IMR-90 (cell line): ENCODE measurements at regions not wholly inside any gene's neighbourhood (a gene's known extent, or its start where the extent isn't known, plus 50 kb on each side); places are given as distances from the start of the nearest gene placed in this dataset.

Experiments used
- ATAC-seq: fragments of 200-7000 bp; cut with Tn5 transposase; 2 replicates; pipeline ENCODE4 v1.9.1; 2020; ENCODE audit warnings: low read depth, mild to moderate bottlenecking, moderate library complexity
- BruUV-seq: library from RNA; stranded (reverse); fragments of 400-500 nt; replicated peaks from 2 replicates; lab custom pipeline; 2021; lab: Mats Ljungman, UMichigan
- CTCF ChIA-PET: fragments of 300-600 bp; formaldehyde crosslinking; extraction: SDS; loops from one replicate; lab custom pipeline; 2021; ENCODE audit warnings: antibody characterized with exemption; lab: Yijun Ruan, JAX
- POLR2A ChIA-PET: fragments of 300-600 bp; sonication (Branson Sonifier 250); formaldehyde crosslinking; loops from one replicate; lab custom pipeline; 2022; ENCODE audit warnings: antibody characterized with exemption; ENCODE audit not compliant: unreplicated experiment; lab: Charles Lee
- DNase-seq: peaks from one replicate; pipeline ENCODE4 v3.0.0; 2013
- H2AFZ ChIP-seq: replicated peaks from 2 replicates; pipeline ENCODE3; 2013; ENCODE audit warnings: low read length, mild to moderate bottlenecking; ENCODE audit not compliant: poor library complexity
- H2AK5ac ChIP-seq: 2 replicates; pipeline ENCODE4 v1.6.1; 2013; ENCODE audit warnings: low read depth, low read length, inconsistent platforms
- H2AK9ac ChIP-seq: replicated peaks from 2 replicates; pipeline ENCODE3; 2013; ENCODE audit warnings: mild to moderate bottlenecking, low read depth, low read length, moderate library complexity; ENCODE audit not compliant: poor library complexity
- H2BK120ac ChIP-seq: 2 replicates; pipeline ENCODE4 v1.6.1; 2013; ENCODE audit warnings: low read depth, low read length, inconsistent platforms
- H2BK15ac ChIP-seq: 3 replicates; pipeline ENCODE4 v1.6.1; 2013; ENCODE audit warnings: low read depth, low read length, inconsistent platforms
- H2BK20ac ChIP-seq: 2 replicates; pipeline ENCODE4 v1.6.1; 2013; ENCODE audit warnings: low read depth, mild to moderate bottlenecking, inconsistent platforms, low read length, moderate library complexity
- H2BK5ac ChIP-seq: 2 replicates; pipeline ENCODE4 v1.6.1; 2013; ENCODE audit warnings: mild to moderate bottlenecking, low read depth, low read length, inconsistent platforms; ENCODE audit not compliant: poor library complexity, severe bottlenecking
- H3K14ac ChIP-seq: replicated peaks from 2 replicates; pipeline ENCODE4 v1.6.1; 2013; ENCODE audit warnings: low read depth, low read length, inconsistent platforms
- H3K18ac ChIP-seq: 2 replicates; pipeline ENCODE4 v1.6.1; 2013; ENCODE audit warnings: low read depth, low read length, control low read depth
- H3K23ac ChIP-seq: 2 replicates; pipeline ENCODE4 v1.6.1; 2013; ENCODE audit warnings: low read depth, low read length, inconsistent platforms
- H3K27ac ChIP-seq: 2 replicates; pipeline ENCODE4 v1.5.1; 2013; ENCODE audit warnings: mild to moderate bottlenecking, control low read depth, low read length; ENCODE audit not compliant: insufficient read depth
- H3K27me3 ChIP-seq: 2 replicates; pipeline ENCODE4 v1.6.1; 2013; ENCODE audit warnings: low read length; ENCODE audit not compliant: control insufficient read depth, insufficient read depth
- H3K36me3 ChIP-seq: 2 replicates; pipeline ENCODE4 v1.6.1; 2013; ENCODE audit warnings: low read length, mixed read lengths; ENCODE audit not compliant: control insufficient read depth, insufficient read depth
- H3K4ac ChIP-seq: 2 replicates; pipeline ENCODE4 v1.6.1; 2013; ENCODE audit warnings: low read depth, low read length, inconsistent platforms
- H3K4me1 ChIP-seq: 2 replicates; pipeline ENCODE4 v1.6.1; 2013; ENCODE audit warnings: low read length, mixed read lengths; ENCODE audit not compliant: control insufficient read depth, insufficient read depth
- H3K4me2 ChIP-seq: 2 replicates; pipeline ENCODE4 v1.6.1; 2013; ENCODE audit warnings: low read depth, mild to moderate bottlenecking, control low read depth, low read length, moderate library complexity
- H3K4me3 ChIP-seq: 2 replicates; pipeline ENCODE4 v1.5.1; 2013; ENCODE audit warnings: low read depth, mild to moderate bottlenecking, control low read depth, low read length, moderate library complexity; ENCODE audit not compliant: insufficient read depth
- H3K56ac ChIP-seq: 2 replicates; pipeline ENCODE4 v1.6.1; 2013; ENCODE audit warnings: low read length, inconsistent platforms; ENCODE audit not compliant: insufficient read depth; ENCODE audit errors: extremely low read depth
- H3K79me1 ChIP-seq, 2 experiments: 2 replicates each; pipeline ENCODE4 v1.6.1; 2013; ENCODE audit warnings: low read length in 2 of 2, inconsistent platforms in 1 of 2, low read depth in 1 of 2
- H3K9ac ChIP-seq: 2 replicates; pipeline ENCODE4 v1.6.1; 2013; ENCODE audit warnings: low read depth, low read length, control low read depth
- H3K9me1 ChIP-seq: 2 replicates; pipeline ENCODE4 v1.6.1; 2013; ENCODE audit warnings: low read length, inconsistent platforms; ENCODE audit not compliant: insufficient read depth
- H3K9me3 ChIP-seq: 2 replicates; pipeline ENCODE4 v1.6.1; 2013; ENCODE audit warnings: low read length; ENCODE audit not compliant: control insufficient read depth, insufficient read depth
- H4K20me1 ChIP-seq: 2 replicates; pipeline ENCODE4 v1.6.1; 2013; ENCODE audit warnings: low read length, inconsistent platforms; ENCODE audit not compliant: insufficient read depth
- H4K5ac ChIP-seq: 2 replicates; pipeline ENCODE4 v1.6.1; 2013; ENCODE audit warnings: mild to moderate bottlenecking, low read depth, low read length, control low read depth
- H4K8ac ChIP-seq, 2 experiments: 2 replicates each; pipeline ENCODE4 v1.6.1; 2013; ENCODE audit warnings: low read depth in 2 of 2, low read length in 2 of 2, control low read depth in 1 of 2, inconsistent platforms in 1 of 2
- H4K91ac ChIP-seq: 2 replicates; pipeline ENCODE4 v1.6.1; 2013; ENCODE audit warnings: low read depth, low read length, inconsistent platforms; ENCODE audit not compliant: insufficient read depth
- CEBPB ChIP-seq: IDR thresholded peaks from 2 replicates; pipeline ENCODE4 v1.6.1; 2012; ENCODE audit warnings: low read depth, low read length, improper control_type of control experiment
- CHD1 ChIP-seq: IDR thresholded peaks from 2 replicates; pipeline ENCODE4 v1.6.1; 2012; ENCODE audit warnings: low read depth, low read length, improper control_type of control experiment
- FOS ChIP-seq: fragments of 150-350 bp; IDR thresholded peaks from 2 replicates; pipeline ENCODE4 v1.6.1; 2016; ENCODE audit warnings: low read depth, low read length
- MAFK ChIP-seq: IDR thresholded peaks from 2 replicates; pipeline ENCODE4 v1.6.1; 2012; ENCODE audit warnings: low read depth, low read length, improper control_type of control experiment
- MAZ ChIP-seq: IDR thresholded peaks from 2 replicates; pipeline ENCODE4 v1.6.1; 2012; ENCODE audit warnings: low read depth, mild to moderate bottlenecking, low read length, improper control_type of control experiment, moderate library complexity, borderline replicate concordance
- NFE2L2 ChIP-seq: fragments of 150-350 bp; IDR thresholded peaks from 2 replicates; pipeline ENCODE4 v1.6.1; 2016; ENCODE audit warnings: low read depth, mild to moderate bottlenecking, low read length
- POLR2A ChIP-seq: IDR thresholded peaks from 2 replicates; pipeline ENCODE4 v1.6.1; 2012; ENCODE audit warnings: mild to moderate bottlenecking, low read depth, low read length
- RAD21 ChIP-seq: IDR thresholded peaks from 2 replicates; pipeline ENCODE4 v1.6.1; 2012; ENCODE audit warnings: low read length, improper control_type of control experiment
- RCOR1 ChIP-seq: IDR thresholded peaks from 2 replicates; pipeline ENCODE4 v1.6.1; 2012; ENCODE audit warnings: mild to moderate bottlenecking, low read length, improper control_type of control experiment; ENCODE audit not compliant: insufficient replicate concordance
- RFX5 ChIP-seq: IDR thresholded peaks from 2 replicates; pipeline ENCODE4 v1.8.0; 2012; ENCODE audit warnings: low read depth, mild to moderate bottlenecking, low read length, moderate library complexity
- WGBS, 2 experiments: methylation state at CpG; one replicate each; pipeline versions ENCODE4 v1.1.5 to v1.1.7; 2013; ENCODE audit warnings: missing lambda C conversion rate in 2 of 2; ENCODE audit not compliant: insufficient read length in 1 of 2; ENCODE audit errors: extremely low coverage in 2 of 2; 5-methylcytosine and 5-hydroxymethylcytosine counted together
- dilution Hi-C: fragments of 300-500 bp; cut with HindIII; formaldehyde crosslinking; loops from one replicate; pipeline ENCODE4 v1.14.3; 2018; ENCODE audit warnings: low sequenced_read_pairs; ENCODE audit not compliant: unreplicated experiment
- in situ Hi-C: fragments of 300-500 bp; cut with MboI; formaldehyde crosslinking; loops from 3 replicates; pipeline ENCODE4 v1.14.3; 2019; ENCODE audit warnings: low sequenced_read_pairs, inconsistent platforms, mixed read lengths
- intact Hi-C: fragments of 100-400 bp; cut with micrococcal nuclease; formaldehyde crosslinking; loops from 2 replicates; pipeline ENCODE4 v1.10.0; 2022
- TF ChIP-seq, protein P1 (sequence below): conservative IDR thresholded peaks from 2 replicates; pipeline ENCODE4 v1.5.1; 2012; ENCODE audit warnings: mild to moderate bottlenecking, low read depth, low read length, improper control_type of control experiment
- TF ChIP-seq, protein P2 (sequence below): fragments of 150-350 bp; IDR thresholded peaks from 2 replicates; pipeline ENCODE4 v1.6.1; 2016; ENCODE audit warnings: low read depth, mild to moderate bottlenecking, low read length, moderate library complexity, borderline replicate concordance
- TF ChIP-seq, protein P3 (sequence below): fragments of 150-350 bp; IDR thresholded peaks from 2 replicates; pipeline ENCODE4 v1.6.1; 2017; ENCODE audit warnings: mild to moderate bottlenecking, antibody characterized with exemption, low read length, low read depth

DNA sequence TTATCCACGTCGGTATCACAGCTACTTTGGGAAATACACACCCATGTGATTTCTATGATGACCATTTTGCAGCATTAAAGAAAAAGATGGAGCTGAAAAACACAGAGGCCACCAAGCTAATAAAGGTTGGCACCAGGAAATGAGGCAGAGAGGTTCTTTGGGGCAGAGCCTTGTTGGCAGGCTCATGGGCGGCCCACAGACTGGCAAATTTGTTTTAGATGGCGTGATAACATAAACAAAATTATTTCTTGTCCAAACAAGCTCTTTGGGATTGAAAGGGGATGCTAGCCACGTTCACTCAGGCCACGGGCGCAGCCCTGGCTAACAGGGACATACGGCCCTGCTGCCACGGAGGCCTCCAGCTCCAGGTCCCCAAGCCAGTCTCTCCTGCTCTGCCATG, 135.9 kb upstream of the ZMIZ1 start:
- H3K79me1 ChIP-seq = no peaks in the 10 kb centered on the region
- no peaks in the 10 kb centered on the region for H3K36me3 ChIP-seq
- H3K56ac ChIP-seq = no peak overlapping the region
- H3K4me2 ChIP-seq = no peak overlapping the region
- no peak overlapping the region for H3K9ac ChIP-seq
- H2BK20ac ChIP-seq = peak overlapping the region; percentile 80
- H4K5ac ChIP-seq = no peak overlapping the region; the same call in 1 of the 2 replicates
- peak overlapping the region; percentile 76; the same call in 1 of the 2 replicates for H2BK120ac ChIP-seq
- dilution Hi-C loops (no loop called here), intact Hi-C loops (loop anchor here (5.0 kb wide), 1 partner anchor 134 kb away; the partner anchor contains the start of gene ZMIZ1), in situ Hi-C loops (no loop called here)
- H3K9me1 ChIP-seq = peaks cover 33% of the 10 kb centered on the region
- 0 out of 2 replicates have a peak overlapping the region, but pooled peaks have one; percentile 42 for H3K23ac ChIP-seq
- 0 out of 2 replicates have a peak overlapping the region, but pooled peaks have one; percentile 27 for H4K91ac ChIP-seq
- ChIA-PET CTCF (no interaction called here), POLR2A (no interaction called here)
- H3K9me3 ChIP-seq = no peaks in the 10 kb centered on the region
- peak overlapping the region; percentile 59 for H3K4ac ChIP-seq
- H3K14ac ChIP-seq = peak overlapping the region; percentile 68
- H4K20me1 ChIP-seq = peaks cover 6% of the 10 kb centered on the region; the same call in 1 of the 2 replicates
- no peak overlapping the region for H2AFZ ChIP-seq
- peaks cover 23% of the 10 kb centered on the region for H3K4me1 ChIP-seq
- ATAC-seq (no peak), DNase-seq (no peak)
- WGBS, 2 experiments = 93% methylated on average over 5 of the region's 9 CpGs; no CpG with 5 or more reads in 1 of the 2 experiments
- H2BK5ac ChIP-seq = no peak overlapping the region
- H4K8ac ChIP-seq = peak overlapping the region; percentile 17 to 52; a peak in 1 of 4 replicates
- peak overlapping the region; percentile 21; the same call in 1 of the 2 replicates for H3K18ac ChIP-seq
- no peak overlapping the region for H3K27ac ChIP-seq
- no peak overlapping the region for H2BK15ac ChIP-seq
- no TSS peak for BruUV-seq
- no peaks in the 10 kb centered on the region; the same call in 1 of the 2 replicates for H3K27me3 ChIP-seq
- no peak overlapping the region for H2AK9ac ChIP-seq
- H2AK5ac ChIP-seq = peak overlapping the region; percentile 65; the same call in 1 of the 2 replicates
- no peak overlapping the region for H3K4me3 ChIP-seq
- TF ChIP-seq RAD21 = no peak
- no peak for TF ChIP-seq MAFK
- TF ChIP-seq, protein P1, sequence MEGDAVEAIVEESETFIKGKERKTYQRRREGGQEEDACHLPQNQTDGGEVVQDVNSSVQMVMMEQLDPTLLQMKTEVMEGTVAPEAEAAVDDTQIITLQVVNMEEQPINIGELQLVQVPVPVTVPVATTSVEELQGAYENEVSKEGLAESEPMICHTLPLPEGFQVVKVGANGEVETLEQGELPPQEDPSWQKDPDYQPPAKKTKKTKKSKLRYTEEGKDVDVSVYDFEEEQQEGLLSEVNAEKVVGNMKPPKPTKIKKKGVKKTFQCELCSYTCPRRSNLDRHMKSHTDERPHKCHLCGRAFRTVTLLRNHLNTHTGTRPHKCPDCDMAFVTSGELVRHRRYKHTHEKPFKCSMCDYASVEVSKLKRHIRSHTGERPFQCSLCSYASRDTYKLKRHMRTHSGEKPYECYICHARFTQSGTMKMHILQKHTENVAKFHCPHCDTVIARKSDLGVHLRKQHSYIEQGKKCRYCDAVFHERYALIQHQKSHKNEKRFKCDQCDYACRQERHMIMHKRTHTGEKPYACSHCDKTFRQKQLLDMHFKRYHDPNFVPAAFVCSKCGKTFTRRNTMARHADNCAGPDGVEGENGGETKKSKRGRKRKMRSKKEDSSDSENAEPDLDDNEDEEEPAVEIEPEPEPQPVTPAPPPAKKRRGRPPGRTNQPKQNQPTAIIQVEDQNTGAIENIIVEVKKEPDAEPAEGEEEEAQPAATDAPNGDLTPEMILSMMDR = no peak
- TF ChIP-seq, protein P2, sequence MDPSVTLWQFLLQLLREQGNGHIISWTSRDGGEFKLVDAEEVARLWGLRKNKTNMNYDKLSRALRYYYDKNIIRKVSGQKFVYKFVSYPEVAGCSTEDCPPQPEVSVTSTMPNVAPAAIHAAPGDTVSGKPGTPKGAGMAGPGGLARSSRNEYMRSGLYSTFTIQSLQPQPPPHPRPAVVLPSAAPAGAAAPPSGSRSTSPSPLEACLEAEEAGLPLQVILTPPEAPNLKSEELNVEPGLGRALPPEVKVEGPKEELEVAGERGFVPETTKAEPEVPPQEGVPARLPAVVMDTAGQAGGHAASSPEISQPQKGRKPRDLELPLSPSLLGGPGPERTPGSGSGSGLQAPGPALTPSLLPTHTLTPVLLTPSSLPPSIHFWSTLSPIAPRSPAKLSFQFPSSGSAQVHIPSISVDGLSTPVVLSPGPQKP = no peak
- TF ChIP-seq, protein P3, sequence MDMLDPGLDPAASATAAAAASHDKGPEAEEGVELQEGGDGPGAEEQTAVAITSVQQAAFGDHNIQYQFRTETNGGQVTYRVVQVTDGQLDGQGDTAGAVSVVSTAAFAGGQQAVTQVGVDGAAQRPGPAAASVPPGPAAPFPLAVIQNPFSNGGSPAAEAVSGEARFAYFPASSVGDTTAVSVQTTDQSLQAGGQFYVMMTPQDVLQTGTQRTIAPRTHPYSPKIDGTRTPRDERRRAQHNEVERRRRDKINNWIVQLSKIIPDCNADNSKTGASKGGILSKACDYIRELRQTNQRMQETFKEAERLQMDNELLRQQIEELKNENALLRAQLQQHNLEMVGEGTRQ = no peak
- no peak for TF ChIP-seq CHD1
- no peak for TF ChIP-seq NFE2L2
- no peak for TF ChIP-seq MAZ
- no peak for TF ChIP-seq RCOR1
- TF ChIP-seq POLR2A = no peak
- no peak for TF ChIP-seq RFX5
- TF ChIP-seq FOS = no peak
- no peak for TF ChIP-seq CEBPB
